Endodermal cell (in vitro differentiated cells): ENCODE measurements at regions not wholly inside any gene's neighbourhood (a gene's known extent, or its start where the extent isn't known, plus 50 kb on each side); places are given as distances from the start of the nearest gene placed in this dataset.
"Not testable (repeated sequence)": the region's sequence is repeated elsewhere in the genome, so short reads cannot be mapped to it uniquely, and the experiment has no call there.

ENCODE experiments used
- DNase-seq: peaks from one replicate; pipeline ENCODE4 v3.0.0-alpha.2; 2017
- H3K27ac ChIP-seq: 2 replicates; pipeline ENCODE4 v1.5.1; 2013; ENCODE audit warnings: mild to moderate bottlenecking, low read depth, low read length, moderate library complexity
- H3K27me3 ChIP-seq: 2 replicates; pipeline ENCODE4 v1.6.1; 2013; ENCODE audit warnings: mild to moderate bottlenecking, low read length, moderate library complexity; ENCODE audit not compliant: insufficient read depth, control insufficient read depth, poor library complexity, severe bottlenecking
- H3K36me3 ChIP-seq: 2 replicates; pipeline ENCODE4 v1.7.0; 2013; ENCODE audit warnings: mild to moderate bottlenecking, low read length, moderate library complexity; ENCODE audit not compliant: control insufficient read depth, insufficient read depth
- H3K4me1 ChIP-seq: one replicate; pipeline ENCODE4 v1.7.0; 2013; ENCODE audit warnings: low read length; ENCODE audit not compliant: control insufficient read depth, insufficient read depth
- H3K4me3 ChIP-seq: 2 replicates; pipeline ENCODE4 v1.5.1; 2013; ENCODE audit warnings: mild to moderate bottlenecking, low read length, moderate library complexity
- H3K9ac ChIP-seq: 2 replicates; pipeline ENCODE4 v1.6.1; 2013; ENCODE audit warnings: mild to moderate bottlenecking, low read length, moderate library complexity; ENCODE audit not compliant: poor library complexity, severe bottlenecking; ENCODE audit errors: extremely low read depth
- H3K9me3 ChIP-seq: 2 replicates; pipeline ENCODE4 v1.6.1; 2013; ENCODE audit warnings: mild to moderate bottlenecking, low read length, moderate library complexity; ENCODE audit not compliant: control insufficient read depth
- H3K27ac Mint-ChIP-seq: 2 replicates; pipeline ENCODE4 v1.8.0; 2020; ENCODE audit warnings: mixed read lengths
- H3K27me3 Mint-ChIP-seq: 2 replicates; pipeline ENCODE4 v1.8.0; 2021; ENCODE audit warnings: mild to moderate bottlenecking, mixed read lengths; ENCODE audit not compliant: insufficient read depth
- H3K36me3 Mint-ChIP-seq: 2 replicates; pipeline ENCODE4 v1.8.0; 2020; ENCODE audit warnings: low read depth, mixed read lengths
- H3K4me1 Mint-ChIP-seq: 2 replicates; pipeline ENCODE4 v1.8.0; 2020; ENCODE audit warnings: mixed read lengths
- H3K4me3 Mint-ChIP-seq: 2 replicates; pipeline ENCODE4 v1.8.0; 2020; ENCODE audit warnings: mild to moderate bottlenecking, moderate library complexity, mixed read lengths
- H3K9me3 Mint-ChIP-seq: 2 replicates; pipeline ENCODE4 v1.8.0; 2020; ENCODE audit warnings: mild to moderate bottlenecking, mixed read lengths
- WGBS, 2 experiments: methylation state at CpG; one replicate each; pipeline versions ENCODE4 v1.1.5 to v1.1.7; 2013; ENCODE audit warnings: missing lambda C conversion rate in 2 of 2, mixed read lengths in 1 of 2; ENCODE audit not compliant: insufficient coverage in 1 of 2, insufficient read length in 1 of 2; 5-methylcytosine and 5-hydroxymethylcytosine counted together
- TF ChIP-seq, protein P1 (sequence below): fragments of 200-600 bp; sonication (generic); conservative IDR thresholded peaks from 2 replicates; pipeline ENCODE4 v1.5.0; 2021; ENCODE audit warnings: antibody characterized with exemption, mild to moderate bottlenecking

DNA sequence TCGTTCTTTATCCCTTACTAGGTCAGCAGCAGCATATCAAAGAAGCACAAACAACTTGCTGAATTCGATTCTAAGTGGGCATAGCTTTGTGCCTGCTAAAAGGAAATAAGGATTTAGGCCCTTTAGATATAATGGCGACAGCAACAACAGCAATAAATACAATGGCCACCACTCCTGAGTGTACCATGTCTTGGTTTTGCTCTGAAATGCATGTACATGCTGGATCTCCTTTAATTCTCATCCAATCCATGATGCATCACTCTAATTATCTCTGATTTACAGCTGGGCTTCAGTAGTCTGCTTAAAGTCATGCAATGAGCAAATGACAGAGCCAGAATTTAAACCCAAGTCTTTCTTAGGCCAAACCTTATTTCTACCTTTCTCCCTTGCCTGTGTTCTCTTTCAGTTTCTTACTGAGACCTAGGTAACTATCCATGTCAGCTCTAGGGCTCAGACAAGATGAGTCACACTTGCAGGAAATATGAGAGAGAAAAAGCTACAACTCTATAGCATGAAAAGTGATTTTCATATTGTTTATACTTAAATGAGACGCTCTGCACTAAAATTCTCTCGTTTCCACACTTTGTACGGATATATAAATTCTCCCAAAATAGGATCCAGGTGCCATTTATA lies 111.8 kb downstream of the HMHB1 start:
- H3K27ac Mint-ChIP-seq = no peak overlapping the region

DNA sequence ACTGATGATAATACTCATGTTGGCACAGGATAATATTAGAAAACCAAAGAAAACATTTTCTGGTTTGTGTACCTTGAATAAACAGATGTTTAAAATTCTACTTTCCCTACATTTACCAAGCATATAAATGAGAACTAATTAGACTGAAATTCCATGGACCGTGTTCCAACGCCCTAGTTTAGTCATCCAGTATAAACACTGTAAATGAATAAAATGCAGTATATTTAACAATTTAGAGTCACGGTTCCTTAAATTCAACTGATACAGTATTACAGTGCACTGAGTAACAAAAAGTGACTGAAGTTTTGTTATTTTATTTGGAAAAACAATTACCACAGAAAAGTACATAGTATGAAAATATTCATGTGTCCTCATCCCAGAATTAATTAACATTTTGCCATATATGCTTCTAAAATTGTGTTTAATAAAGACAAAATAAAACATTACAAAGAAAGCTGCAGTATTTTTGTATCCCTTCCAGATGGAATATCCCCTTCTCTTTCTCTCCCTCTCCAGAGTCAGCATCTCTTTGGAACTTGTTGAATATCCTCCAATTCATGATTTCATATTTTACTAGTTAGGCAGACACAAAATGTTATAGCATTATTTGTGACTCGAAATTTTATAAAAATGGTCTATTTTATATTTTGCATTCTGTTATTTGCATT lies 112.5 kb downstream of the HMHB1 start:
- TF ChIP-seq, protein P1, sequence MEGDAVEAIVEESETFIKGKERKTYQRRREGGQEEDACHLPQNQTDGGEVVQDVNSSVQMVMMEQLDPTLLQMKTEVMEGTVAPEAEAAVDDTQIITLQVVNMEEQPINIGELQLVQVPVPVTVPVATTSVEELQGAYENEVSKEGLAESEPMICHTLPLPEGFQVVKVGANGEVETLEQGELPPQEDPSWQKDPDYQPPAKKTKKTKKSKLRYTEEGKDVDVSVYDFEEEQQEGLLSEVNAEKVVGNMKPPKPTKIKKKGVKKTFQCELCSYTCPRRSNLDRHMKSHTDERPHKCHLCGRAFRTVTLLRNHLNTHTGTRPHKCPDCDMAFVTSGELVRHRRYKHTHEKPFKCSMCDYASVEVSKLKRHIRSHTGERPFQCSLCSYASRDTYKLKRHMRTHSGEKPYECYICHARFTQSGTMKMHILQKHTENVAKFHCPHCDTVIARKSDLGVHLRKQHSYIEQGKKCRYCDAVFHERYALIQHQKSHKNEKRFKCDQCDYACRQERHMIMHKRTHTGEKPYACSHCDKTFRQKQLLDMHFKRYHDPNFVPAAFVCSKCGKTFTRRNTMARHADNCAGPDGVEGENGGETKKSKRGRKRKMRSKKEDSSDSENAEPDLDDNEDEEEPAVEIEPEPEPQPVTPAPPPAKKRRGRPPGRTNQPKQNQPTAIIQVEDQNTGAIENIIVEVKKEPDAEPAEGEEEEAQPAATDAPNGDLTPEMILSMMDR = no peak
- H3K27me3 Mint-ChIP-seq = no peaks in the 10 kb centered on the region
- WGBS, 2 experiments = 78% methylated on average over 4 of the region's 4 CpGs; no CpG with 5 or more reads in 1 of the 2 experiments
- no peak overlapping the region for H3K27ac Mint-ChIP-seq
- H3K4me3 Mint-ChIP-seq = no peak overlapping the region
- peaks cover 21% of the 10 kb centered on the region for H3K9me3 ChIP-seq
- no peaks in the 10 kb centered on the region for H3K27me3 ChIP-seq
- H3K4me3 ChIP-seq = no peak overlapping the region
- H3K4me1 ChIP-seq = peaks cover 15% of the 10 kb centered on the region
- H3K9ac ChIP-seq = no peak overlapping the region
- peaks cover 6% of the 10 kb centered on the region for H3K36me3 Mint-ChIP-seq
- no peak overlapping the region for H3K27ac ChIP-seq
- H3K36me3 ChIP-seq = no peaks in the 10 kb centered on the region
- no peak for DNase-seq
- H3K9me3 Mint-ChIP-seq = peaks cover 6% of the 10 kb centered on the region
- peaks cover 38% of the 10 kb centered on the region for H3K4me1 Mint-ChIP-seq

More for the DNA sequence above, 111.8 kb downstream of the HMHB1 start:
- no peaks in the 10 kb centered on the region for H3K36me3 ChIP-seq
- peaks cover 6% of the 10 kb centered on the region for H3K36me3 Mint-ChIP-seq
- H3K27ac ChIP-seq = no peak overlapping the region
- peaks cover 6% of the 10 kb centered on the region for H3K9me3 Mint-ChIP-seq
- H3K9ac ChIP-seq = no peak overlapping the region
- WGBS, 2 experiments = 87 to 91% methylated on average over 4 to 6 of the region's 6 CpGs
- H3K4me1 ChIP-seq = peaks cover 15% of the 10 kb centered on the region
- no peaks in the 10 kb centered on the region for H3K27me3 Mint-ChIP-seq
- peaks cover 37% of the 10 kb centered on the region for H3K4me1 Mint-ChIP-seq
- H3K4me3 Mint-ChIP-seq = no peak overlapping the region
- no peak for DNase-seq
- H3K4me3 ChIP-seq = no peak overlapping the region
- TF ChIP-seq, protein P1 = no peak
- peaks cover 21% of the 10 kb centered on the region for H3K9me3 ChIP-seq
- no peaks in the 10 kb centered on the region for H3K27me3 ChIP-seq

DNA sequence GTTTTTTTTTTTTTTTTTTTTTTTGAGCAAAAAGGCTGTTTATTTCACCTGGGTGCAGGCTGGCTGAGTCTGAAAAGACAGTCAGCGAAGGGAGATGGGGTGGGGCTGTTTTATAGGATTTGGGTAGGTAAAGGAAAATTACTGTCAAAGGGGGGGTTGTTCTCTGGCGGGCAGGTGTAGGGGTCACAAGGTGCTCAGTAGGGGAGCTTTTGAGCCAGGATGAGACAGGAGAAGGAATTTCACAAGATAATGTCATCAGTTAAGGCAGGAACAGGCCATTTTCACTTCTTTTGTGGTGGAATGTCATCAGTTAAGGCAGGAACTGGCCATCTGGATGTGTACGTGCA lies 113.0 kb downstream of the HMHB1 start:
- not testable (repeated sequence) for H3K9me3 Mint-ChIP-seq, H3K36me3 Mint-ChIP-seq, H3K4me3 Mint-ChIP-seq, H3K9ac ChIP-seq, H3K27ac ChIP-seq, H3K27me3 Mint-ChIP-seq, H3K36me3 ChIP-seq, H3K27me3 ChIP-seq, H3K4me3 ChIP-seq
- H3K4me1 Mint-ChIP-seq = peaks cover 43% of the 10 kb centered on the region
- WGBS, 2 experiments = 42 to 80% methylated on average over 1 to 2 of the region's 3 CpGs
- DNase-seq = peak; percentile 72
- Histone ChIP-seq H3K9me3 (peaks cover 19% of the 10 kb centered on the region), H3K4me1 (peaks cover 15% of the 10 kb centered on the region)
- H3K27ac Mint-ChIP-seq = peak overlapping the region; percentile 91
